ENCODE measurements at regions not wholly inside any gene's neighbourhood (a gene's known extent, or its start where the extent isn't known, plus 50 kb on each side); places are given as distances from the start of the nearest gene placed in this dataset.

DNA sequence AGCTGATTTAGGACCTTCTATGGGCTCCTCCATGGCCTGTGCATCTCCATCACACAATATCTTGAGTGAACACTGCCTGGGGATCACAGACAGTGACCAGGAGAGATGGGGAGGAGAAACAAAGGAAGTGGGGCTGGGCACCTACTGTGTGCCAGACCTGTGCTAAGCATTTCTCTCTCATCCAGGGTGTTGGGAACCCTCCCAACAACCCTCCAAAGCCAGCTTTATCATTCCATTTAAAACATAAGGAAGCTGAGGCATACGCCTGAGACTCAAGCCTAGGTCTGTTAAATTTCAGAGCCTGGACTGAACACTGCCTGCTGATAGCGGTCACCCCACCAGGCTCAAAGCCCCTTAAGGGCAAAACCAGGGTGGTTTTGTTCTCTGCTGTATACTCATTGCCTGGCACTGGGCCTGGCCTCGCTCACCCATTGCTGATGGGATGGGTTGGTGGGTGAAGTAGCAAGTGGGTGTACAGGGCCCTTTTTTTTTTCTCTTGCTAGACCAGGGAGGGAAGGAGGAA is 130.1 kb downstream of the MN1 start:
- H3K27ac Mint-ChIP-seq (ENCODE audit: low read depth, unreplicated experiment), result no peak overlapping the region
- H3K4me3 Mint-ChIP-seq (ENCODE audit: unreplicated experiment), result no peak overlapping the region
- CTCF ChIA-PET, result interaction anchor here (0.6 kb wide), 2 partner anchors 11 to 1181 kb away, joined by 3 read pairs; no protein-coding TSS in a partner anchor

DNA sequence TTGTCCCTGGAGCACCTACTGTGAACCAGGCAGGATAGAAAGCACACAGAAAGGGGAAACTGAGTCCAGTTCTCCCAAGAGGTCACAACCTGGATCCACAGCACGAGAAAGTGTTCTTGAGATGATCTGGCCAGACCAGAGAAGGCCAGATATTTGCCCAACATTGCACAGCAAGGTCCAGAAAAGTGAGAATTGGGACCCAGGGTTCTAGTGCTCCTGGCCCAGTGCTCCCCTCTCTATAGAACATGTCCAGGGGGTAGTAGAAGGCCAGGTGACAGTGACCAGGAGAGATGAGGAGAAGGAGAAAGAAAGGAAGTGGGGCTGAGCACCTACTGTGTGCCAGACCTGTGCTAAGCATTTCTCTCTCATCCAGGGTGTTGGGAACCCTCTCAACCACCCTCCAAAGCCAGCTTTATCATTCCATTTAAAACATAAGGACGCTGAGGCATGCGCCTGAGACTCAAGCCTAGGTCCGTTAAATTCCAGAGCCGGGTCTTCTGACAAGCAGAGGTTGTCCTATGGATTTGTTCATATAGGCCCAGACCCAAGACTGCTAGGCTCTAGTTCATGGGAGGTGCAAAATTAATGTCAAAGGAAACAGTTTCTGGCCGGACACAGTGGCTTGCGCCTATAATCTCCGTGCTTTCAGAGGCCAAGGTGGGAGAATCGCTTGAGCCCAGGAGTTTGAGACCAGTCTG is 128.7 kb downstream of the MN1 start:
- TF ChIP-seq, protein P1, sequence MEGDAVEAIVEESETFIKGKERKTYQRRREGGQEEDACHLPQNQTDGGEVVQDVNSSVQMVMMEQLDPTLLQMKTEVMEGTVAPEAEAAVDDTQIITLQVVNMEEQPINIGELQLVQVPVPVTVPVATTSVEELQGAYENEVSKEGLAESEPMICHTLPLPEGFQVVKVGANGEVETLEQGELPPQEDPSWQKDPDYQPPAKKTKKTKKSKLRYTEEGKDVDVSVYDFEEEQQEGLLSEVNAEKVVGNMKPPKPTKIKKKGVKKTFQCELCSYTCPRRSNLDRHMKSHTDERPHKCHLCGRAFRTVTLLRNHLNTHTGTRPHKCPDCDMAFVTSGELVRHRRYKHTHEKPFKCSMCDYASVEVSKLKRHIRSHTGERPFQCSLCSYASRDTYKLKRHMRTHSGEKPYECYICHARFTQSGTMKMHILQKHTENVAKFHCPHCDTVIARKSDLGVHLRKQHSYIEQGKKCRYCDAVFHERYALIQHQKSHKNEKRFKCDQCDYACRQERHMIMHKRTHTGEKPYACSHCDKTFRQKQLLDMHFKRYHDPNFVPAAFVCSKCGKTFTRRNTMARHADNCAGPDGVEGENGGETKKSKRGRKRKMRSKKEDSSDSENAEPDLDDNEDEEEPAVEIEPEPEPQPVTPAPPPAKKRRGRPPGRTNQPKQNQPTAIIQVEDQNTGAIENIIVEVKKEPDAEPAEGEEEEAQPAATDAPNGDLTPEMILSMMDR (IDR thresholded peaks at IDR 0.05; ENCODE audit: unreplicated experiment), result no peak
- CTCF ChIA-PET, result no interaction called here
- Mint-ChIP-seq H3K9me3 (ENCODE audit: unreplicated experiment) (no peaks in the 10 kb centered on the region), H3K27me3 (ENCODE audit: insufficient read depth, unreplicated experiment) (no peaks in the 10 kb centered on the region), H3K36me3 (ENCODE audit: insufficient read depth, unreplicated experiment) (no peaks in the 10 kb centered on the region), H3K4me3 (ENCODE audit: unreplicated experiment) (no peak overlapping the region), H3K4me1 (ENCODE audit: insufficient read depth, unreplicated experiment) (peaks cover 19% of the 10 kb centered on the region), H3K27ac (ENCODE audit: low read depth, unreplicated experiment) (no peak overlapping the region)
- no peak for DNase-seq (ENCODE audit: unreplicated experiment)
- intact Hi-C loops (cut with micrococcal nuclease), result no loop called here
- POLR2A ChIA-PET, result interaction anchor here (0.6 kb wide), 1 partner anchor 67 kb away, joined by 3 read pairs; no protein-coding TSS in a partner anchor
- no TSS peak for BruUV-seq (replicated peaks)

More for the DNA sequence above, 130.1 kb downstream of the MN1 start:
- no TSS peak for BruUV-seq (replicated peaks)
- DNase-seq (ENCODE audit: unreplicated experiment), result no peak
- Mint-ChIP-seq H3K9me3 (ENCODE audit: unreplicated experiment) (peaks cover 6% of the 10 kb centered on the region), H3K27me3 (ENCODE audit: insufficient read depth, unreplicated experiment) (no peaks in the 10 kb centered on the region), H3K4me1 (ENCODE audit: insufficient read depth, unreplicated experiment) (peaks cover 19% of the 10 kb centered on the region), H3K36me3 (ENCODE audit: insufficient read depth, unreplicated experiment) (no peaks in the 10 kb centered on the region)
- intact Hi-C loops (cut with micrococcal nuclease), result no loop called here
- POLR2A ChIA-PET, result interaction anchor here (0.6 kb wide), 1 partner anchor 81 kb away, joined by 3 read pairs; no protein-coding TSS in a partner anchor
- TF ChIP-seq, protein P1 (IDR thresholded peaks at IDR 0.05; ENCODE audit: unreplicated experiment), result no peak

DNA sequence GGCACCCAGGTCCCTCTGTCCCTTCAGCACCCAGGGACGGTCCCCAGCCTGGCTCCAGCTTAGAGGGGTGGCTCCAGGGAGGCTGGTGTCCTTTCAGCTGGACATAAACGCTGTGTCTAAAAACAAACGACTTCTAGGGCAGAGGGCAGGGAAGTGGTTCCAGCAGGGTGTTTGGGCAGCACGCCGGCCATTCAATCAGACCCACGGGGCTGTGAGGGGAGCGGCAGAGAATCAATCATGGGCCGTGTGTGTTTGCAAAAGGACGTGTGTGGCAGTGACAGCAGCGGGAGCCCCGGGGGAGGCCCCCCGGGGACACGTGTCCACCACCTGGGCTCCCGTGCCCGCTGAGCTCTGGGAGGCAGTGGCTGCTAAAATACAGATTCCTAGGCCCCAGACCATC is 127.7 kb downstream of the MN1 start:
- H3K27me3 Mint-ChIP-seq (ENCODE audit: insufficient read depth, unreplicated experiment), result no peaks in the 10 kb centered on the region
- no peak for DNase-seq (ENCODE audit: unreplicated experiment)
- H3K4me3 Mint-ChIP-seq (ENCODE audit: unreplicated experiment), result no peak overlapping the region
- TF ChIP-seq, protein P1 (IDR thresholded peaks at IDR 0.05; ENCODE audit: unreplicated experiment), result no peak
- peaks cover 16% of the 10 kb centered on the region for H3K4me1 Mint-ChIP-seq (ENCODE audit: insufficient read depth, unreplicated experiment)
- no peaks in the 10 kb centered on the region for H3K9me3 Mint-ChIP-seq (ENCODE audit: unreplicated experiment)
- H3K27ac Mint-ChIP-seq (ENCODE audit: low read depth, unreplicated experiment), result no peak overlapping the region
- no peaks in the 10 kb centered on the region for H3K36me3 Mint-ChIP-seq (ENCODE audit: insufficient read depth, unreplicated experiment)
- intact Hi-C loops (cut with micrococcal nuclease), result no loop called here
- BruUV-seq (replicated peaks), result no TSS peak
- ChIA-PET CTCF (no interaction called here), POLR2A (interaction anchor here (0.6 kb wide), 1 partner anchor 68 kb away, joined by 3 read pairs; no protein-coding TSS in a partner anchor)

DNA sequence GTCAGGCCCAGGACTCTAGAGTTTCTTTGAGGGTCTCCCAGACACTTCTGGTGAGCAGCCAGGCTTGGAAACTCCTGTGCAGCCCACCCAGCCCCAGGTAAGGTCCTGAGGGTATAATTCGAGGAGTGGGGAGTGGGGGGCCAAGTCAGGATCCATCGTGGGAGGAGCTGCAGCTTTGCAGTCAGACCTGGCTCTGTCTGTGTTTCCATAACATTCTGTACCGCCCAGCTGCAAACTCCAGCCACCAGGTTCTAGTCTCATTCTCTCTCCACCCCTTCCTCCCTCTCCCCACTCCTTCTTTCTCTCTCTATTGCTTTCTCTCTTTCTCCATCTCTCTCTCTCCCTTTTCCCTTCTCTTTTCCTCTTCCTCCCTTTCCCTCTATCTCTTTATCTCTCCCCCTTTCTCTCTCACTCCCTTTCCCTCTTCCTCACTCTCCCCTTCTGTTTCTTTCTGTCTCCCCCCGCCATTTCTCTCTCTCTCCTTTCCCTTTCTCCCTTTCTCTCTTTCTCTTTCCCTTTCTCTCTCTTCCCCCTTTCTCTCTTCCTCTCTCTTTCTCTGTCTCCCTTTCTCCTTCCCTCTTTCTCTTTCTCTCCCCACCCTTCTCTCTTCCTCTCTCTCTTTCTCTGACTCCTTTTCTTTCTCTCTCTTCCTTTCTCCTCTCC is 127.2 kb downstream of the MN1 start:
- CTCF ChIA-PET, result no interaction called here
- Mint-ChIP-seq H3K4me1 (ENCODE audit: insufficient read depth, unreplicated experiment) (peaks cover 11% of the 10 kb centered on the region), H3K9me3 (ENCODE audit: unreplicated experiment) (no peaks in the 10 kb centered on the region), H3K4me3 (ENCODE audit: unreplicated experiment) (no peak overlapping the region), H3K27ac (ENCODE audit: low read depth, unreplicated experiment) (no peak overlapping the region), H3K27me3 (ENCODE audit: insufficient read depth, unreplicated experiment) (no peaks in the 10 kb centered on the region), H3K36me3 (ENCODE audit: insufficient read depth, unreplicated experiment) (no peaks in the 10 kb centered on the region)
- no TSS peak for BruUV-seq (replicated peaks)
- intact Hi-C loops (cut with micrococcal nuclease), result no loop called here
- no peak for DNase-seq (ENCODE audit: unreplicated experiment)
- POLR2A ChIA-PET, result no interaction called here
- TF ChIP-seq, protein P1 (IDR thresholded peaks at IDR 0.05; ENCODE audit: unreplicated experiment), result no peak
